NCI-H2081 treated with DMSO at 0.1 percent for 48 hours (cell line): ENCODE measurements at regions not wholly inside any gene's neighbourhood (a gene's known extent, or its start where the extent isn't known, plus 50 kb on each side); places are given as distances from the start of the nearest gene placed in this dataset.

Source experiments
- DNase-seq: peaks from one replicate; lab custom pipeline; 2025; lab: John Stamatoyannopoulos, UW

DNA sequence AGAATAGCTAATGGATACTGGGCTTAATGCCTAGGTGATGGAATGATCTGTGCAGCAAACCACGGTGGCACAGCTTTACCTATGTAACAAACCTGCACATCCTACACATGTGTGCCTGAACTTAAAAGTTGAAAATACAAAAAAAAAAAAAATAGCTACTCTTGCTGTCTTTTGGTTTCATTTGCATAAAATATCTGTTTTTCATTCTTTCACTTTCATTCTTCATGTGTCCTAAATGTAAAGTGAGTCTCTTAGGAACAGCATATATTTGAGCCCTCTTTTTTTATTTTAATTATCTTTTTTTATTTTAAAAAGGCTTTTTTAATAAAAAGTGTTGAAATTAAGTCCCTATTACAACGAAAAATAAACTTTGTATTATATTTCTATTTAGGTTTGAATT lies 836.1 kb upstream of the KCND2 start:
- DNase-seq, result no peak

- DNase-seq, result no peak
Observed at GRCh38 chr7:119438315-119438714, 834.7 kb upstream of the KCND2 start.

DNA sequence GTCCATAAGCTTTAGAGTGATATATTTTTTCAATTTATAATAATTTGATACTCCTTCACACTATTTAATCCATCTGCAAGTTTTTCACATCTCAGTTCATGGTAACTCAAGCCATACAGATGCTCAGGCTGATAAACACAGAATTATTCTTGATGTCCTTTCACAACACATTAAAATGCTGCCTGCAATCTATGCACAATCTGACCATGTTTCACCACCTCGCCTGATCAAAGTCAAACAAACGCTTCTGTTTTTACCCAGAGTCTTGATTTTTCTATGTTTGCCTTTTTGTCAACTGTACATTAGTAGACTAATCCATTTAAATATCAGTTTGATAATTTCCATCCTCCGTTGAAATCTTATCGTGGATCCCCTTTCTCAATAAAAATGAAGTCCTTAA lies 833.8 kb upstream of the KCND2 start:
- no peak for DNase-seq

GRCh38 chr7:119452401-119452800 lies 820.6 kb upstream of the KCND2 start:
- no peak for DNase-seq

- DNase-seq, result no peak
Observed at GRCh38 chr7:119465798-119466305, 807.1 kb upstream of the KCND2 start.

DNA sequence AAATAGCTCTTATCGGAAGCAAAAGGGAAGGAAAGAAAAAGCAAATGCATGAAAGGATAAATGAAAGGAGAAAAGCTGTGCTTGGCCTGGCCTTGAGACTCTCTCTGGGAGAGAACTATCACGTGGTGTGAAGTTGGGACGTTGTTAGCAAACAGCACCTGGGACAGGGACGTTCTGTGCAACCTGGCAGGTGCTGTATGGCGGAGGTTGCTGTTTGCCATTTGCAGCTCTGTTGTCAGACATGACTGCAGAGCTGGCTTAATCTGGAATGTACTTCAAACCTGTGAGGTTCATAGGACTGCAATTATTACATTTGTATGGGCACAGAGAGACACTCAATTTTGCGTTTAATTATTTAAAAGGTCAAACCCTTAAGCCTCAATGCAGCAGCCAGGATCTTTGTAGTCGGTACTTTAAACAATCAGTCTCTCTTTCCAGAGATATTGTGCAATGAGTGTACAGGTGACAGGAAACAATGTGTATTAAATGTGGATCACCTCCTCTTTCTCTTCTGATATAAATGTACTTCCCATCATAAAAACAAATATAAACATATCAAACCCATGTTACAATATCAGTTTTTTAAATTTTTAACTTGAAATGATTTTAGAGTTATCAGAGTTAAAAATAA lies 800.5 kb upstream of the KCND2 start:
- DNase-seq, result peak; percentile 52

DNA sequence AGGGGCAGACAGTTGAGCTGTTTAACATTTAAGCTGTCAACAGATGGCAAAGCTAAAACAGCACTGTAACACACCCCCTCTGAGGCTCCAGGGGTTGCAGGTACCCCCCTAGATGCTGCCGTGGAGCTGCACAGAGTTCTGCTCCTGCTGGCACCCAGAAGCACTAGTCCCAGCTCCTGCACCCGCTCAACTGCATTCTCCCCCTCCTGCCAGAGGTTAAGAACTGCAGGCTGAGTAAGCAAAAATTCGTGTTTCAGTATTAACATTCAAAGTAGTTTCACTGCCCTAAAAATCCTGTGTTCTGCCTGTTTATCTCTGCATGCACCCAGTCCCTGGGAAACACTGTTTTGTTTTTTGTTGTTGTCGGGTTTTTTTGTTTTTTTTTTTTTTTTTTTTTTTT lies 790.8 kb upstream of the KCND2 start:
- no peak for DNase-seq

DNA sequence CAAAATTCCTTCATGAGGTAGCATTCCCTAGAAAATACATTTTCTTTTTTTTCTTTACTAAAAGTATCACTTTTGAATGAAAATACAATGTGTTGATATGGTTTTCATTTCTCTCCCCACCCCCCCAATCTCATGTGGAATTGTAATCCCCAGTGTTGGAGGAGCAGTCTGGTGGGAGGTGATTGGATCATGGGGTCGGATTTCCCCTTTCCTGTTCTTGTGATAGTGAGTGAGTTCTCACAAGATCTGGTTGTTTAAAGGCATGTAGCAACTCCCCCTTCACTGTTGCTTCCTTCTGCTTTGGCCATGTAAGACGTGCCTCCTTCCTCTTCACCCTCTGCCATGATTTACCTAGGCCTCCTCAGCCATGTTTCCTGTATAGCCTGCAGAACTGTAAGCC lies 790.3 kb upstream of the KCND2 start:
- no peak for DNase-seq

DNA sequence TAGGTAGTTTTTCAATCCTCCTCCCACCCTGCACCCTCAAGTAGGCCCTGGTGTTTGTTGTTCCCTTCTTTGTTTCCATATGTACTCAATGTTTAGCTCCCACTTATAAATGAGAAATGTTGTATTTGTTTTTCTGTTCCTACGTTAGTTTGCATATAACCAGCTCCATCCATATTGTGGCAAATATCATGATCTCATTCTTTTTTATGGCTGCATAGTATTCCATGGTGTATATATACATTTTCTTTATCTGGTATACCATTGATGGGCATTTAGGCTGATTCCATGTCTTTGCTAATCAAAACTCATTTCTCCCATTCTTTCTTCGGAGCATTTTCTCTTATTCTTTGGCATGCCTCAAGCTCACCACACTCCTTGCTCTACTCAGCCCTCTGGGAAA lies 789.6 kb upstream of the KCND2 start:
- no peak for DNase-seq

DNA sequence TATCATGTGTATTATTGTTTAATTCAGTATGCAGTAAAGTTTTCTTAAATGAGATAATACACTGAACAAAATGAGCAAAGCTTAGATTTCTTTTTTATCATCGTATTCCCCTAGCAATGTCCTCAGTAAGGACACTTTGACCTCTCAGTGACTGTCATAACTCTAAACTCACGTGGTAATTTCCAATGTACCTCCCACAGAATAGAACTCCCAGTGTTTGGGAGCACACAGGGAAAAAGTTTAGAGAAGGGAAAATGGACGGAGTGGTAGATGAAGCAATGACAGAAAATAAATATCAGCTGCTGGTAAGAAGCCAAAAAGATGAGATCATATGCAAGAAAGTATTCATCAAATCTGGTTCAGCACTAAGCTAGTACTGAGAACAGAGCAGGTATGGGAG lies 758.6 kb upstream of the KCND2 start:
- DNase-seq, result no peak

DNA sequence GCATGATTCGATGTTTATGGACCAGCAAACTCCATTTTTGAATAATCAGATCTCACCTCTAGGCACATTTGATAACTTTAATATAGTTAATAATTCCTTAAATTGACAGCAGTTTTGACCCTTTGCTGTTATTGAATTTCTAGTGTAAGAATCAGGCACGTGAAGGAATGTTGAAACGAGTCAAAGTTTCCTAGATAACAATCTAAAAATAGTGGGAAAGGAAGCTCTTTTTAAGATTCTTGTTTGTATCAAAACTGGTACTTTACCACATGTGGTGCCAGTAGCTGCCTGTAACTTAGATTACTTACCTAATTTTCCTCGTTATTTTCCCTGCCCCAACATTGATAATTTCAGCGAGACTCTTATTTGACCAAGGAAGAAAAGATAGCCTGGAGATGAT lies 757.8 kb upstream of the KCND2 start:
- DNase-seq, result no peak

- no peak for DNase-seq
Observed at GRCh38 chr7:119515962-119516361, 757.0 kb upstream of the KCND2 start.

- DNase-seq, result no peak
Observed at GRCh38 chr7:119522263-119522662, 750.7 kb upstream of the KCND2 start.

DNA sequence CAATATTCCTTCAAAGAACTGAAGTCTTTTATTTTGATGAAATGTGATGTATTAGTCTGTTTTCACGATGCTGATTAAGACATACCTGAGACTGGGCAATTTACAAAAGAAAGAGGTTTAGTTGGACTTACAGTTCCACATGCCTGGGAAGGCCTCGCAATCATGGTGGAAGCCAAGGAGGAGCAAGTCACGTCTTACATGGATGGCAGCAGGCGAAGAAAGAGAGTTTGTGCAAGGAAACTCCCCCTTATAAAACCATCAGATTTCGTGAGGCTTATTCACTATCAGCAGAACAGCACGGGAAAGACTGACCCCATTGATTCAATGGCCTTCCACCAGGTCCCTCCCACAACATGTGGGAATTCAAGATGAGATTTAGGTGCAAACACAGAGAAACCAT lies 750.3 kb upstream of the KCND2 start:
- DNase-seq, result no peak

DNA sequence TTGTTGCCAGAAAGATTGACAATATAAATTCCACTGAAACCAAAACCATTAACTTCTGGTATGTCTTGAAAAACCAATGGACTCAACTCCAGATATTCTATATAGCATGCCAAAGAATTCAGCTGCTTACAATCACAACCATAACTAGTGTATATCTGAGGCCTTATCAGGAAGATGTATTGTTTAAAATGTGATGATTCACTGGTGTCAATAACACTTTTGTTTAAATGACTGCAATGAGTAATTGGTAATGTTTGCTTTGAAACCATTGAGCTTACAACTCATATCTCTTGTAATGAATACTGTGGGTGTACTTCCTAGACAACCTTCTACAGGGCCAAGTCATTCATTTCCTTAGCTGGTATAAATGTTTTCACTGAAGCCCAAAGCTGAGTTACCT lies 727.9 kb upstream of the KCND2 start:
- DNase-seq, result no peak

- DNase-seq, result no peak
Observed at GRCh38 chr7:119555788-119556187, 717.2 kb upstream of the KCND2 start.

- no peak for DNase-seq
Observed at GRCh38 chr7:119556436-119556835, 716.5 kb upstream of the KCND2 start.

GRCh38 chr7:119561751-119562150 lies 711.2 kb upstream of the KCND2 start:
- DNase-seq, result no peak

DNA sequence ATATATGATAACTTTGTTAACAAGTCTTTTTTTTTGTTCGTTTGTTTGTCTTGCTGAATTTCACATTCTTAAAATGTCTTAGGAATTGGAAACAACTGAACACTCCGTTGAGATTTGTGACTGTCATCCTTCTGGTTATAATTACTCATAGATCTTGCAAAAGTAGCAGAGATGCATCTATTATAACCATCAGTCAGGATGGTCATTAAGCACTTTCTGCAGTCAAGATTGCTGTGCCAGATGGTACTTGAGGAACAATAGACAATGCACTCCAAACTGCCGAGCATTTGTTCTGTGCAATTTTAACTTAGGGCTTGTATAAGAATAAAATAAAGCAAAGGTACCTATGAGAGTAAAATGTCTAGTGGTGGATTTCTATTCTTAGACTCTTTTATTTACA lies 710.1 kb upstream of the KCND2 start:
- no peak for DNase-seq

GRCh38 chr7:119571666-119572065 lies 701.3 kb upstream of the KCND2 start:
- no peak for DNase-seq

GRCh38 chr7:119572132-119572531 lies 700.8 kb upstream of the KCND2 start:
- DNase-seq, result no peak

DNA sequence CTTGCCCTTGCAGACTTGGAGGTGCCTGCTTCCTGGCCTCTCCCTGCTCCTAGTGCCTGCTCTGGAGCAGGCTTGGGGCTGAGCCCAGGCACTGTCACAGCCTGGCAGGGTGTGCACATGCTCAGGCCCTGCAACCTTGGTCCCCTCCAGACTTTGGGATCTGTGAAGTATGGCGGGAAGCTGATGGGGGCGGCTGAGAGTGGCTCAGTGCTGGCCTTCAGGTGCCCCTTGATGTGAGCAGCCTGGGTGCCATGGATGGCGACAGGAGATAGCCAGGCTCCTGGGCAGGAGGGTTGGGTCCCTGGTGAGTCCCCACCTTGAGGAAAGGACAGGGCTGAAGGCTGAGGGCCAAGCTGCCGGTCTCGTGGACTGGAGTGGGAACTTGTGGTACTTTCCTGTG lies 700.4 kb upstream of the KCND2 start:
- no peak for DNase-seq

DNA sequence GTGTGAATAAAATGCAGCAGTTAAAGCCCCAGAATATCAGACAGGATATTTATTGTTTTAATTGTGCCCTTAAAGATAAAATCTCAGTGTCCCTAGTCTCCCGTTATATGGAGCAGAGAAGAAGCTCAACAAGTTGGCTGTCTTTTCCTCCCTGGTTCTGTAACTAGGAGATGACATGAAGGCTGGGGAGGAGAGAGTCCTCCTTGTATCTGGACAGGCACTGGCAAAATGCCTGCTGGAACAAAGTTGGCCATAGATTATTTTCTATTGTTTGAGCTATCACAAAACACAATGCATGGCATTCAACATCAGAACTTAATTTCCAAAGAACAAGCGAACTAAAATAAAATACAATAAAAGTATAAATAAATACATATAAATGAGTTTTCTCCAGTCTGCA lies 694.9 kb upstream of the KCND2 start:
- no peak for DNase-seq

- peak; percentile 5 for DNase-seq
Observed at GRCh38 chr7:119594956-119595355, 678.0 kb upstream of the KCND2 start.

GRCh38 chr7:119596651-119597050 lies 676.3 kb upstream of the KCND2 start:
- DNase-seq, result no peak
